Stimulated activated CD8-positive, alpha-beta memory T cell treated with anti-CD3 and anti-CD28 coated beads, Interleukin-4, amount 100 ng/mL, for 24 hours (primary cell): ENCODE measurements at regions not wholly inside any gene's neighbourhood (a gene's known extent, or its start where the extent isn't known, plus 50 kb on each side); places are given as distances from the start of the nearest gene placed in this dataset.
A peak's percentile ranks its signal among the peaks of the same experiment; 100 is the strongest.

Experiments used
- DNase-seq: peaks from one replicate; pipeline ENCODE4 v3.0.0-alpha.2; 2020; ENCODE audit warnings: low read depth

DNA sequence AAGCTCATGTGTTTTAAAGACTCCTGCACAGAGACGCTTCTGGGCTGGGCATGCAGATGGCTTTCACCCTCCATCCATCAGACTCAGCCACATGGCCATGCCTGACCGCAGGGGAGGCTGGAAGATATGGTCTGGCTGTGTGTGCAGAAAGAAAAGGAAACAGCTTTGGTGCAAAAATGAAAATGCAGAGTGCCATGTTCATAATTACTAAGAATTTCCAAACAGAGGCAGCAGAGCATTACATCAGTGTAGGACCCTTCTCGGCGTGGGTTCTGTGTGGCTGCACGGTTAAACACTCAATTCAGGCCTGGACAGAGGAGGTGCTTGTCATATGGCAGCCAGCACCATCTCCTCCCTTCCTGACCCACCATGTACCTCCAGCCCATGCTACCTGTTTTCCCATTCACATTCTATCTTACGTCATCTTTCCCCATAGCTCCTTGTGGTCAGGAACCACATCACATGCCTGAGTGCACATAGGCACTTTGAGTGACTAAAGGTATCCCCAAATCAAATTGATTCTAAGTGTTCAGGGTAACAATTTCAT lies 200.3 kb upstream of the ID2 start:
- peak; percentile 24 for DNase-seq

DNA sequence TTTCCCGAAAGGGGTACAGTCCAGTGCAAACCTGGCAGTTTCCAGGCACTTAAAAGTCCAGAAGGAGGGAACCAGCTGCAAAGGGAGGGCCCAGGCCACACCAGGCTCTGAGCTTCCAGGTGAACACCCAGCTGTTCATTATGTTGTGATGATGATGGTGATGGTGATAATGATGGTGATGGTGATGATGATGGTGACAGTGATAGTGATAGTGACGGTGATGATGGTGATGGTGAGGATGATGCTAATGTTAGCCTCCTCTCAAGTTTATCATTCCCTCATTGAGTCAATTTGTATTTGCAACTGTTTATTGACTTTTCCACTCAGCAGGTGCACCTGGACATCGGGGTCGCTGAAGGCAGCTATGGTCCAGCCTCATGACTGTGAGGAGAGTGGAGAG lies 199.4 kb upstream of the ID2 start:
- DNase-seq, result no peak

DNA sequence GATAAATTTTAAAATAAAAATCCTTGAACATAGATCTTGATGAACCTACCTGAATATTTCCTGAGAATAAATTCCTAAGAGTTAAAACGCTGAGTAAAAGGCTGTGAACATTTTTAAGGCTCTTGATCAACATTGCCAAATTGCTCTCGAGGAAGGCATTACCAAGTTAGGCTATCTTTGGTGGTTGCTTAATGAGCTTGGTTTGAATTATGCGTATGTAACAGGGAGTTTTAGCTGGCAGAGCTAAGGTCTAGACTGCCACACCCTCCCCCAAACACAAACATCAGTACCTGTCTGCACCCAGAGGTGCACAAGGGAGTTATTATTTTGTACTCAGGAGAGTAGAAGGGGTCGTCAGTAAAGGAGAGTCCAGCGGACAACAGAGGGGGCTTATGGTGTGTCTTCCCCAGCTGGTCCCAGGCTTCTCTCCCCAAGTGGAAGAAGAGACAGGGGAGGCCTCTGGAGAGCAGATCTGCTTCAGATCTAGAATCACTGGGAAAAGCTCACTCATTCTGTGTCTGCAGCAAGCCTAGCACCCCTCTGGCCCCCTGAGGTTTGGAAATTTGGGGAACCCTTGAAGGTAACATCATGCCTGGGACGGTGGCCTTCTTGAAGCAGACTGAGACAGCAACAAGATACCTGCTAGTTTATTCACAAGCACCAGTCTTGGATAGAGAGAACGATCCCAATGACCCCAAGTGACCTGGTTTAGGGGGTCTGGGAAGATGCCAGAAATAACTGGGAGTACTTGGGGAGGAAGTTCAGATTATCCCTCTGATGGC lies 197.2 kb upstream of the ID2 start:
- DNase-seq, result no peak

DNA sequence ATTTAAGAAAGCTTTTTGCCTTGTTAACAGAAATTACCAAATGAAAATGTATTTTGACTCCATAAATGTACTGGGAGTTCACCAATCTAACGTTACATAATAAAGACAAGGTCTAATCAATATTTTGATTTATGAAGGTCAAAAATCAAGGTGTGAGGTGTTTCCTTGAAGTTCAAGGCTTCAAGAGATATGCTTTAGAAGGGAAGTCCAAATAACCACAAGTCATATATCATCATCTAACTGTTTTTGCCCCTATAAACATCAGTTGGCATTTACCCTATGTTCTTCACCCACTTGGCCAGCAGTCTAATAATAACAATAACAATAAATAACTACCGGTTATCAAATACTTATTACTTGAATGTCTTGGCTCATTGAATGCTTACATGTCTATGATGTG lies 196.1 kb upstream of the ID2 start:
- DNase-seq, result no peak

DNA sequence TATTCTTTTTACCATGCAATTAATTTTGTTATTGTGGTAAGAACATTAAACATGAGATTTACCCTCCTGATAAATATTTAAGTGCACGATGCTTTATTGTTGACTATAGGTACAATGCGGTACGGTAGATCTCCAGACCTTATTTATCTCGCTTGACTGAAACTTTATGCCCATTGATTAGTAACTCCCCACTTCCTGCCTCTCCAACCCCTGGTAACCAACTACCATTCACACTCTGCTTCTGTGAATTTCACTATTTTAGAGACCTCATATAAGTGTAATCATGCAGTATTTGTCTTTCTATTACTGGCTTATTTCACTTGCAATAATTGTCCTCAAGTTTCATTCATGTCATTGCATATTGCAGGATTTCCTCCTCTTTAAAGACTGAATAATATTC lies 195.7 kb upstream of the ID2 start:
- no peak for DNase-seq

DNA sequence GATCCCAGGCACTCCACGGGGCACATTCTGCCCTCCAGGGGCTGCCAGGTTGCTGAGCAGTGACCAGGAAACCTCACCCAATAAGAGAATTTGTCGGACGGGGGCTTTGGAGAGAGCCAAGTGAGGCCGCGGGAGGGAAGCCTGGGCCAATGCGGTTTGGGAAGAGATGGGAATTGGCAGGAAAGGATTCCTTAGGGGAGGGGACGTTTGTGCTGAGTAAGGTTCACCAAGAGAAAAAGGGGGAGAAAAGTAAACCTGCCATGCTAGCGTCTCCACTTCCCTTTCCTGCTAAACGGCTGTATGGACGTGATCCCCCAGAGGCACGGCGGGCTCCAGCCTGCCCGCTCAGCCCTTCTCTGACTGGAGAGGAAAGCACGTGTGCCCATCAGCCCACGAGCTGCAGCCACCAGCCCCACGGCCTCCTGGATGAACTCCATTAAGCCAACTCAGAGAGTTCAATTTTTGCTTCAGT lies 194.4 kb upstream of the ID2 start:
- no peak for DNase-seq

DNA sequence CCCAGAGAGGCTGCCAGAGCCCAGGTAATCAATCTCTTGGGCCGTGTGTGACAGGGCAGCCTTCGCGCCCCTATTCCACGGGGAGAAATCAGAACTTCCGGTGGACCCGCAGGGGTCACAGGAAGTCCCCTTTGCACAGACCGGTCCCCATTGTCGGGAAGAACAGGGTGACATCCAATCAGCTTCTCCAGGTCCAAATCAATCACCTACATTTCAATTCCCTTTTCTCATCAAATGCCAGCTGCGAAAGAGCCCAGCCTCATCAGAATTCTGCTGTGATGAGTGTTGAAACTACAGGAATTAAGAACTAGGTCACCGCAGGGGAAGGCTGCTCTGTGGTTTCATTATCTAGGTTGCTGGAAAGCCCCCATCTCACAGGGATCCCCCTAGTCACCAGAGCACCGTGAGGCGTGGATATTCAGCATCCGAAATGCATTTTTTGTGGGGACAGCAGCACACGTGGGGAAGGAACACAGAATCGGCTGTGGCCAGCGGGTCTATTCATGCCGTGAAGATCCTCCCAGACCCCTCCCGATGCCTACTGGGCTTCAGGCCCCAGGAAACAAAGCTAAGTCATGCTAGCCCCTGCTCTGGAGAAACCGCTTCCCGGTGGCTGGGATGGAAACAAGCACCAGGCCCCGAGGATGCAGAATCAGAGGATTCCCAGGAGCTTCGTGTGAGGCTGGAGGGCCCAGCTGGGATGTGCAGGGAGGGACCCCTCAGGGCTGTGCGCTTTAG lies 193.7 kb upstream of the ID2 start:
- DNase-seq, result peak; percentile 54

DNA sequence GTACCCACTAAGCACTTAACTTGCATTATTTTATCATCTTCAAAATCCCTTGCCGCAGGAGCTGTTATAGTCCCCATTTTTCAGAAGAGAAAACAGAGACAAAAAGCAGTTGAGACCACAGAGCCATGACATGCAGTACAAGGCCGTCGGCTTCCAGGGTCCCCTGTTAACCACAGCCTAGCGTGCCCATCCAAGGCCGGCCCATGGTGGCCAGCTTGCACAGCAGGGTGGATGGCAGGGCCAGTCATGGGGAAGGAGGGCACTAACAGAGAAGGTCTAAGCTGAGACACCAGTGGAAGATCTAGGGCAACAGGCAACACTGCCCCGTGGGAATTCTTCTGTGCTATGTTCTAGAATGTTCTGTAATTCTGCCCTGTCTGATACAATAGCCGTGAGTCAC lies 192.6 kb upstream of the ID2 start:
- DNase-seq, result no peak

DNA sequence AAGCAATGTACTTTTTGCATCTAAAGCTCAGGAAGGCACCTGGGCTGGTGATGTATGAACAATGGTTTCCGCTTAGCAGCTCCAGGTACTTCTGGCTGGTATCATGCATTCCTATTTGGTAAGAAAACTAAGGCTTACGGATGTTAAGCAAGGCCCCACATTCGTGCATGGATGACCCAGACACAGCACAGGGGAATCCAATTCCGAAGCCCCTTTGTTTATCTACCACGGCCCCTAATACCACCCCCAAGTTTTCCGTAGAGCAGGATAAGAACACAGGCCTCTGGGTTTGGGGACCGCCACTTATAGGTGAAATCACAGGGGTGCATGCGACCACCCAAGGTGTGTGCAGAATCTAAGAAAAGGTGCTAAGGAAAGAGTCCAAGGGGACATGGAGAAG lies 192.1 kb upstream of the ID2 start:
- no peak for DNase-seq

DNA sequence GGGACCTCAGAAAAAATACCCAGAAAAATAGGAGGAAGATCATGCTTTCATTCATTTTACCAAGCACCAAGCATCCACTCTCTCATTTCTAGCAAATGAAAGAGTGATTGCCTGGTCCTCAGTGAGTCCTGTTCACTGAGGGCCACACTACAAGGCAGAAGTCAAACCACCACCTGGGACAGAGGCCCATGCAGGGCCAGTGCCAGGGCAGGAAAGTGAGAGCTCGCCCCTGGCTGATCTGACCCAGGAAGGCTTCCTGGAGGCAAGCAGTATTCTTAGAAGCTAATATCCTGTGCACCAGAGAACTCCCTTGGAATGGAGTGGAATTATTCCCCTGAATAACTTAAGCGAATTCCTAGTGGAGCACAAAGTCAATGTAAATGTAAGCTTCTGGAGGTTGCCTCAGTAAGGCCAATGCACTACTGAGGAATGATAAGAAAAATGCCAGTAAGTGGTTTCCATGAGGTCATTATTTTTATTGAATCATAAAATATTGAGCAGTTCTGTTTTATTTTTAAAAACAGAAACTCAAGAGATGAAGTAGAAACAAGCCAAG lies 191.6 kb upstream of the ID2 start:
- DNase-seq, result no peak

DNA sequence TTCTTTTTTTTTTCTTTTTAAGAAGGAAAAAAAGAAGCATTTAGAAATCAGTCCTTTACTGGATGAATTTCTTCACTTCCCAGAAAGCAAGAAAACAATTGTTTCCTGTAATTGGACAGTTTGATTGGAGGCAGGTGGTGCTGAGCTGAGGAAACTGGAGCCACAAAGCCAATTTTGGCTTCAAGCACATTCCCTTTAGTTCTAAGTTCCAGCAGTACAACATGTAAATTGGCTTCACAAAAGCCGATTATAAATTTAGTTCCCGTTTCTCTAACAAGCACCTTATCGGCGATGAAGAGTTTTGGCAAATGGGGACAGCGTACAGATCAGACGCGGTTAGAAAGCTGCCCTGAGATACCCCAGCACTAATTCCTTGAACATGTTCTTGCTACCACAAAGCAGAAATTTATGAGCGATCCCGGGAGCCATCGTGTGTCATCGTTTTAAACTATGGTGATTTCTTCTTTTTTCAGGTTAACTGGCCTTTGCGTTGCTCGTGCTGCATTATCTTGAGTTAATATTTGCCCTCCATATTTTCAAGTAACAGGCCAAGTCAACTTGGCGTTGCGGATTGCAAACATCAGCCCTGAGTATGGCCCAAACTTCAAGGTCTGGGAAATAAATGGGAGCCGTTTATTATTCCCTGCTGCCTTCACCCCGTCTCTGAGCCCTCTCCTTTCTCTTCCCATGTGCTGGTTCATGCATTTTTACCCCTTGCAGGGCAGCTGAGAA lies 190.4 kb upstream of the ID2 start:
- DNase-seq, result no peak

DNA sequence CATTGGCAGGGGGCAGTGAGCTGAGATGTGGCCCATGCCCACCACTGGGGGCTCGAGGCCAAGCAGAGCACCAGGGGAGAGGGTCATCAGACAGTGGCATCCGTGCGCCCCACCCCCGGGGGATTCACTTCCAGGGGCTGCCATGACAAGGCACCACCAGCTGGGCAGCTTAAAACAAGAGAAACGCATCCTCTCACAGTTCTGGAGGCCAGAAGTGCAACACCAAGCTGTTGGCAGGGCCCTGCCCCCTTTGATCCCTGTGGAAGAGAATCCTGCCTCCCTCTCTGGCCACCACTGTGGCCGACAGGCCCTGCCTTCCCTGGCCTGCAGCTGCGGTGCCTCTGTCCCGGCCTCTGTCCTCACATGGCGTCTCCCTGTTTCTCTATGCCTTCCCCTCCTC lies 187.7 kb upstream of the ID2 start:
- no peak for DNase-seq

DNA sequence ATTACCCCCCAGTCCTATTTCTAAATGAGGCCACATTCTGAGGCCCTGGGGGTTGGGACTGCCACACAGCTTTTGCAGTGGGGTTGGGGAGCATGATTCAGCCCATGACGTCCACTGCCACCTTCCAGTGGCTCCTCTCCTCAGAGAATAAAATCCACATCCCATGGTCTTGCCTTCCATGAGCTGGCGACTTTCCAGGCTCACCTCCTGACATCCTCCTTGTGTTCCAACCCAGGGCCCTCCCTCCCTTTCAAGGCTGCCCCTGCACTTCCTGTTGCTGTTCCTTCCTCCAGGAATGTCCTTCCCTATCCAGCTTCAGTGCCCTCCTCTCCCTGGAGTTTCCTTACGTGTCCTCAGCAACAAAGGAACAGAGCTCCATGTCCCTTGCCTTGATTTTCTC lies 187.3 kb upstream of the ID2 start:
- no peak for DNase-seq

DNA sequence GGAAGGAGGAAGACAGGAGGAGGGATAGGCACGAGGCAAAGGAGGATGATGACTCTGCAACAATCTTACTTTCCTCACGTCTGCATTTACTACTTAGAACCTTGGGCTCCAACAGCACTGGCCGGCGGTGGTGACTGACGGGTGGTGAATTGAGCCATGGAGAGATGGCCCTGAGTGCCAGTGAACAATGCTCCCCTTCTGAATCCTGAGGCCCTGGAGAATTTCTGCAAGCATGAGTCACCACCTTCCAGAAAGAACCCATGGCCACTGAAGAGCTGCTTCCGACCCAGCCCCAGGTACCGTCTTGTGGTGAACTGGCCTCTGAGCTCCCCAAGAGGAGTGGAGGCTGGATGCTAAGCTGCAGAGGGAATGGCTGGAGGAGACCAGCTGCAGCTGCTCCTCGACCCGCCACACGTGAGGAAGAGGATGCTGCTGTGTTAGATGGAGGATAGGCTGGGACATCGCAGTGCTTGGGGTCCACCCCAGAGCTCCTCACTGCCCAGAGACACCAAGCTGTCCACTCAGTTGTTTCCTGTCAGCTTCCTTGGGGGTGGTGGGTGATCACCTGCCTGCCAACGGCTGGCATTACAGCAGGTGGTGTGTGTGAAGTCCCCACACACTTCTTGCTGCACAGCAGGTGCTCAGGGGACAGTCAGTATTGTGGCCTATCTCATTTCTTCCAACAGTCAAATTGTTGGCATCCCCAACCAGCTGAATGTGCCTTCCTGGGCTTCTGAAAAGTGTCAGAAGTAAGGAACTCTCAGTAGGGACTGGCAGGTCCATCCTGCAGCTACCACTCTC lies 186.5 kb upstream of the ID2 start:
- DNase-seq, result no peak

DNA sequence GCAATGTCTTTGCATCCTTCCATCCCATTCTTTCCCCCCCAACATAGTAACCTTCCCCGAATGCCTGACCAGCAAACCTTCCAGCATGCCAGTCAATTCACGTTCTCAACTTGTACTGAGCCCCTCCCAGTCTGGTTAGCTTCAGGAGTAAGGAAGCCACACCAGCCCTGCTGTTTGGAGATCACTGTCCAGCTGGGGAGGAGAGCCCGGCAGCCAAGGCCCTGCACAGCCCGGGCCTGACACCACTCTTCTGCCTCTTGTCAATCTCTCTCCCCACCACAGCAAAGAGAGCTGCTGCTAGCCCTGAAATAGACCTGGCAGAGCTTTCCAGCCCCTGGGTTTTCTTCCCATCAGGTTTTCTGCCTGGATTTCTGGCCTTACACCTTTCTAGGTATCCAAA lies 185.8 kb upstream of the ID2 start:
- DNase-seq, result no peak

DNA sequence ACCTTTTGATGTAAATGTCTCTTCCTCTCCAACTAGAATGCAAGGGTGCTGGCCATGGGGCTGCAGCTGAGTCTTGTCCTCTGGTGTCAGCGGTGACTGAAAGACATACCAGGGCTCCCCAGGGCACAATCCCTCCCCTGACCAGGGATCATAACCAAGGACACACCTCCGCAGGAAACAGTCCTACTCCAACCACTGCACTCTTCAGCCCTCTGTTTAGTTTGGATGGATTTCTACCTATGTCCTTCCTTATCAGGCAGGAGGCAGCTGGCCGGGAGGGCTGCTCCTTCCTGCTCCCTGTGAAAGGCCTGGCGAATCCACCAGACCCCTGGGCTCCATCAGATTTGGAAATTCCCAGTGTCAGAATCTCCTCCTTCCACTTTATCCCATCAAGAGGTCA lies 185.2 kb upstream of the ID2 start:
- DNase-seq, result no peak

DNA sequence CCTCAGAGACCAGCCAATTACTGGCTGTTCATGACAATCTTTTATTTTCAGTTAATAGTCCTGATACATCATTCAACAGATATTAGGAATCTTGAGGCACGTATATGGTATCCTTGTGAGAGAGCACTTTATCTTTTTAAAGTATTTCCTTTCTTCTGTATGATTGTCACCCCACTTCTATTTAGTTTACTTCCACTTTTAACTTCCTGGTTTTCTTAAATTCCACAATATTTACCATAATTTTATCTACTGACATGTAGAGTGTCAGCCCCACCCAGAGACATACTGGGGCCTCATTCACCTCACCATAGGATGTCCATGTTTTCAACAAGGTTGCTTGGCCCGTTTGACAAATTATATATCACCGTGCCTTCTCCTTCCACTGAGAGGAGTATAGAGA lies 182.9 kb upstream of the ID2 start:
- no peak for DNase-seq

DNA sequence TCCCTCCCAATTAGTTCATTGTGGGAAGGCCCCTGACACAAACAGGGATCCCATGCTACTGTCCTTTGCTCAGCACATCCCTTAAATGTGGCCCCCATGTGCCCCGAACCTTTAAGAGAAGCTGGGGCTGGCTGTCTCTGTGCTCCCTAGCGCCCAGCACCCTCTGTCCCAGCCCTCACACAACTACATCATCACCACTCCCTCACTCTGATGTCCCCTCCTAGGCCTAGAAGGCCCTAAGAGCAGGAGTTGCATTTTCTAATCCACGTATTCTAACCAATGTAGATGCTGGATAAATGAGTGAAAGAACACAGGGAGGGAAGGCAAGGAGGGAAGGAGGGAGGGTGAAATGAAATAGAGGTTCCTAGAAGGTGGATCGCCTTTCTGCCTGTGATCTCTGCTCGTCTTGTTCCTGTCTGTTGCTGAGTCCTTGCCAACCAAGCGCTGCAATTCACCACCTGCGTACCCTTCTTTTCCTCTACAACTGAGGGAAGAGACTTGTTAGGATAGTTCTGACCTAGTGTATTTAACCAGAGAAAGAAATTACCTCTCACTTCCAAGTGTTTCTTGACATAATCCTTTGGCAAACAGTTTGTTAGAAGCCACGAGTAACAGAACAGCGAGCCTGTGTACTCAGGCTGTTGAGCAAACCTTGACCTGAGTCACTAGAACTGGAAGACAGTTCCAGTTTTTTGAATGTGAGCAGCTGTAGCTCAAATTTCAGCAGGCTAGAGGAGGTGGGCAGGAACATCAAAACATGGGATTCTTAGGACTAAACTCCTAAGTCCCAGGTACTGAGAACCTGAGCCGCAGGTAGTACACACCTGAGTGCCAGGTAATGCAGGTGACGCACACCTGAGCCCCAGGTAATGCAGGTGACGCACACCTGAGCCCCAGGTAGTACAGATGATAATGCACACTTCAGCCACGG lies 181.5 kb upstream of the ID2 start:
- no peak for DNase-seq

DNA sequence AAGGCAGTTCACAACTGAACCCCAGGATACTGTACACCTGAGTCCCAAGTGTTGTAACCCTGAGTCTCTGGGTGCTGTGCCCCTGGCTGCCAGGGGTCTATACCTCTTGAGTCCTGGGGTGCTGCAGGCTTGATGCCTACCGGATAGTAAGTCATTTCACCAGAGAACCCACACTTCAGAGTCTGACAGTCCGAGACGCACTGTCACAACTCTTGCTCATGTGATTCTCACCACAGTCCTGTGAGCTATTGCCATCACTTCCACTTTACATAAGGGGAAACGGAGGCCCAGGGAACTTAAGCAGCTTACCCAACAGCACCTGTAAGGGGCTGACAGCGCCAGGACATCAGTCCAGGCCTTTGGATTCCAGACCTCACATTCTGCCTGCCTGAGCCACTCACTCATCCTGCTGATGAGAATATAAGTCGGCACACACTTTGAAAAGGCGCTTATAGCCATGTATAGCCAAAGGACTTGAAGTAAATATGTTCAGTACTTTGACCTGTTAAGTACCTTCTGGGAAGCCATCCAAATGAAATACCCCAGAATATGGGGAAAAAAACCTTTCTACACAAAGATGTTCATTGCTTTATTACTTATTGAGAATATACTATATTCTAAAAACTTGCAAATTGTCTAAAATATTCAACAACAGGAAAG lies 180.7 kb upstream of the ID2 start:
- no peak for DNase-seq

DNA sequence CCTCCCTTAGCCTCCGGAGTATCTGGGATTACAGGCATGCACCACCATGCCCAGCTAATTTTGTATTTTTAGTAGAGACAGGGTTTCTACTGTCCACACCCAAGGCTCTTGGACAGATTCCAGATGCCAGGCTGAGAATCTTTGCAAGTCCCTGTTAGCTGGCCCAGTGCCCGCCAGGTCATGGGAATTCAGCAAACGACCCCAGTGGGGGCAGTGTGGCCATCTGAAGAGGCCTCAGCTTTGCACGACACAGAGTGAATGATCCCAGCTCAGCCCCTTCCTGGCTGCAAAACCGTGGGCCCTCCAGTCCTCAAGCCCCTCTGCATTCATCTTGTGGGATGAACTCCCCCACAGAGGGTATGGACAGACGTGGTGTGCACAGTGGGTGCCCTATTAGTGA lies 179.5 kb upstream of the ID2 start:
- no peak for DNase-seq
